Osteoblast (primary cell): ENCODE measurements at regions not wholly inside any gene's neighbourhood (a gene's known extent, or its start where the extent isn't known, plus 50 kb on each side); places are given as distances from the start of the nearest gene placed in this dataset.

Experiments
- DNase-seq: peaks from one replicate; pipeline ENCODE4 v3.0.0; 2011; ENCODE audit warnings: low spot score, mixed read lengths; ENCODE audit not compliant: insufficient read length; ENCODE audit errors: missing footprints
- H2AFZ ChIP-seq: 2 replicates; pipeline ENCODE4 v1.6.0; 2011; ENCODE audit warnings: mild to moderate bottlenecking, low read length
- H3K27ac ChIP-seq: 2 replicates; pipeline ENCODE4 v1.5.1; 2011; ENCODE audit warnings: mild to moderate bottlenecking, low read depth, low read length, moderate library complexity
- H3K27me3 ChIP-seq: 2 replicates; pipeline ENCODE4 v1.6.0; 2012; ENCODE audit warnings: mild to moderate bottlenecking, control low read depth, inconsistent platforms, low read length, moderate library complexity; ENCODE audit not compliant: insufficient read depth
- H3K36me3 ChIP-seq: 2 replicates; pipeline ENCODE4 v1.5.1; 2011; ENCODE audit warnings: mild to moderate bottlenecking, low read length, control low read depth, moderate library complexity; ENCODE audit not compliant: insufficient read depth
- H3K4me1 ChIP-seq: 2 replicates; pipeline ENCODE4 v1.5.1; 2011; ENCODE audit warnings: mild to moderate bottlenecking, low read length, control low read depth, moderate library complexity; ENCODE audit not compliant: insufficient read depth
- H3K4me2 ChIP-seq: 2 replicates; pipeline ENCODE4 v1.6.0; 2011; ENCODE audit warnings: mild to moderate bottlenecking, low read length; ENCODE audit not compliant: insufficient read depth
- H3K4me3 ChIP-seq: fragments of 200-600 bp; sonication (generic); 3 replicates; pipeline ENCODE4 v1.5.1; 2012; ENCODE audit warnings: mild to moderate bottlenecking, low read length, inconsistent platforms; ENCODE audit not compliant: insufficient read depth
- H3K79me2 ChIP-seq: 2 replicates; pipeline ENCODE4 v1.6.0; 2012; ENCODE audit warnings: mild to moderate bottlenecking, low read length, control low read depth, inconsistent platforms; ENCODE audit not compliant: insufficient read depth
- H3K9me3 ChIP-seq: 2 replicates; pipeline ENCODE4 v1.5.1; 2011; ENCODE audit warnings: low read depth, low read length, control low read depth
- H4K20me1 ChIP-seq: 2 replicates; pipeline ENCODE4 v1.6.0; 2012; ENCODE audit warnings: mild to moderate bottlenecking, low read length, control low read depth; ENCODE audit not compliant: insufficient read depth
- CTCF ChIP-seq: IDR thresholded peaks from 2 replicates; pipeline ENCODE4 v1.5.1; 2011; ENCODE audit warnings: mild to moderate bottlenecking, low read depth, low read length, moderate library complexity; ENCODE audit errors: extremely low read depth

GRCh38 chr6:6932341-6932740 lies 175.4 kb upstream of the RREB1 start:
- Histone ChIP-seq H3K4me1 (no peaks in the 10 kb centered on the region), H3K27ac (no peak overlapping the region), H3K36me3 (no peaks in the 10 kb centered on the region), H3K79me2 (no peaks in the 10 kb centered on the region), H4K20me1 (no peaks in the 10 kb centered on the region), H2AFZ (no peak overlapping the region), H3K4me3 (no peak overlapping the region), H3K27me3 (no peaks in the 10 kb centered on the region), H3K9me3 (no peaks in the 10 kb centered on the region), H3K4me2 (no peak overlapping the region)
- TF ChIP-seq CTCF: no peak
- no peak for DNase-seq

- H3K27me3 ChIP-seq: no peaks in the 10 kb centered on the region
- H2AFZ ChIP-seq: no peak overlapping the region
- no peak overlapping the region for H3K4me3 ChIP-seq
- no peaks in the 10 kb centered on the region for H3K79me2 ChIP-seq
- TF ChIP-seq CTCF: no peak
- H3K4me1 ChIP-seq: no peaks in the 10 kb centered on the region
- DNase-seq: no peak
- H3K36me3 ChIP-seq: no peaks in the 10 kb centered on the region
- H4K20me1 ChIP-seq: no peaks in the 10 kb centered on the region
- H3K9me3 ChIP-seq: no peaks in the 10 kb centered on the region
- no peak overlapping the region for H3K4me2 ChIP-seq
- H3K27ac ChIP-seq: no peak overlapping the region
Measured at GRCh38 chr6:6932968-6933367, 174.8 kb upstream of the RREB1 start.

- Histone ChIP-seq H3K4me1 (no peaks in the 10 kb centered on the region), H3K79me2 (no peaks in the 10 kb centered on the region), H3K9me3 (no peaks in the 10 kb centered on the region), H4K20me1 (no peaks in the 10 kb centered on the region), H2AFZ (no peak overlapping the region), H3K4me2 (no peak overlapping the region), H3K27me3 (no peaks in the 10 kb centered on the region), H3K27ac (no peak overlapping the region), H3K4me3 (no peak overlapping the region), H3K36me3 (no peaks in the 10 kb centered on the region)
- TF ChIP-seq CTCF: no peak
- DNase-seq: no peak
Measured at GRCh38 chr6:6940031-6941025, 167.4 kb upstream of the RREB1 start.

- Histone ChIP-seq H3K27ac (no peak overlapping the region), H3K9me3 (no peaks in the 10 kb centered on the region), H3K27me3 (no peaks in the 10 kb centered on the region), H4K20me1 (no peaks in the 10 kb centered on the region), H3K4me2 (no peak overlapping the region), H3K4me3 (no peak overlapping the region), H2AFZ (no peak overlapping the region), H3K36me3 (no peaks in the 10 kb centered on the region), H3K79me2 (no peaks in the 10 kb centered on the region), H3K4me1 (no peaks in the 10 kb centered on the region)
- no peak for DNase-seq
- no peak for TF ChIP-seq CTCF
Measured at GRCh38 chr6:6941201-6941600, 166.6 kb upstream of the RREB1 start.
